DMS114 treated with DMSO at 0.1 percent for 48 hours (cell line): ENCODE measurements at regions not wholly inside any gene's neighbourhood (a gene's known extent, or its start where the extent isn't known, plus 50 kb on each side); places are given as distances from the start of the nearest gene placed in this dataset.

Experiments
- DNase-seq: peaks from one replicate; lab custom pipeline; 2025; ENCODE audit not compliant: unreplicated experiment; lab: John Stamatoyannopoulos, UW

GRCh38 chr1:83813576-83813975, 185.4 kb downstream of the TTLL7 start:
- no peak for DNase-seq

DNA sequence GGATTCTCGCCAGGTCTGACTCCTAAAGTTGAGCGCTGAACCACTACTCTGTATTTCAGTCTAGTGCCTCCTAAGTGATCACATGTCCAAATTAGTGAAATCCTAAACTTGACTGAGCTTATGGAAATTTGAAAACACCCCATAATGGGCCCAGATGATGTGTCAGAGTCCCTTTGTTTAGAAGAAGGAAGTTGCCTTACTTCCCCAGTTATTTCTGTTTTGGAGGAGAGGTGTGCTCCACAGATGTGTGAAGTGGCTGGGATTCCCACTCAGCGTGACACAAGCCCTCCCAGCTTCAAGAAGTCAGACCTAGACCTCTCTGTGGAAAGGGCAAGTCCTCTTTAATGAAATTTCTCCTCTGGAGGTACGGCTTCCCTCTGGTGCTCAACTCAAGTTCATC, 188.8 kb downstream of the TTLL7 start:
- DNase-seq: no peak

- DNase-seq: no peak
Measured at GRCh38 chr1:83808536-83808935, 190.4 kb downstream of the TTLL7 start.

DNA sequence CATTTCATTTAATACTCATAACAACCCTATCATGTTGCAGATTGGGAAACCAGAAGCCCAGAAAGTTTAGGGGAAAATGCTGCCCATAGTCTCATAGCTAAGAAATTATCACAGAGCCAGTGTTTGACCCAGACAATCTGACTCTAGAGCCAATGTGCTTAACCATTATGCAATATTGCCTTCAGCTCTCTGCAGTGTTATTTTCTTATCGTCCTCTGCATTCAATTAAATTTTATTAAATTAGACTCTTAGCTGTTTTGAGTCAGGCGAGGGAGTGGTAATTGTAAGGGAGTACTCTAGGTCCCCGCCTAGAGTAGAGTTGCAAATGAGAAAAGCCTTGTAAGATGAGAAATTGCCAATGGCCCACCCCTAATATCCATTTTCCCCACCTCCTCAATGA, 191.1 kb downstream of the TTLL7 start:
- DNase-seq: no peak

DNA sequence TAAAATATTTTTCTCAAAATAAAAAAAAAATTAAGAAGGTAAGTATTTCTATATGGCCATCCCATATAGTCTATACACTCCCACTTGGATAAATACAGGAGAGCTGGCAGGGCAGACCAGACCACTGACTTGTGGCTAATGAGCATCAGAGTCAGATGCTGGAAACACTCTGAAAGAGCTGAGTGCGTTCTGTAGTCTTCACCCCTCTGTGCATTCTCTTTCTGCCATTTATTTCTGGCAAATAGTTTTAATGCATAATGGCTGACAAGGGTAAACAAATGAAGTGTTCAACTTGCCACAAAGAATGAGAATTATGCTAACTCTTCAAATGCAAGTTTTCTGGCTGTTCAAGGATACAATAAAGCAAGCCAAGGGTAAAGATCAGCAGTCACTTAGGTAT, 191.7 kb downstream of the TTLL7 start:
- no peak for DNase-seq

DNA sequence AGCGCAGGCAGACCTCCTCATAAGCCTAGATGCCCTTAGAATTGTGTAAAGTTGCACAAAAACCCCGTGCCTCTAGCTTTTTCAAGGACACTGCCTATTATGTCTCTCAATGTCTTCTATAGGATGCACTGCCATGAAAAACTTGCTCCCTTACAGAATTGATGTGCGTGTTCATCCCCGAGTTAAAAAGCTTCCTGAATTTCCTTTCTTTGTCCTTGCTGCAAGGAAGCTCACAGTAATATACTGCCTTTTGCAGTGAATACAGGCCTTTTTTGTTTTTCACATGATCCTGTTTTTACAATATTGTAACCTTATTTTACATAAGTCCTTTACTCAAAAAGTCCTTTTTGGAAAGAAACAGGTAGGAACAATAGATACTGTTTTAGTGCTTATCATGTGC, 193.0 kb downstream of the TTLL7 start:
- no peak for DNase-seq

DNA sequence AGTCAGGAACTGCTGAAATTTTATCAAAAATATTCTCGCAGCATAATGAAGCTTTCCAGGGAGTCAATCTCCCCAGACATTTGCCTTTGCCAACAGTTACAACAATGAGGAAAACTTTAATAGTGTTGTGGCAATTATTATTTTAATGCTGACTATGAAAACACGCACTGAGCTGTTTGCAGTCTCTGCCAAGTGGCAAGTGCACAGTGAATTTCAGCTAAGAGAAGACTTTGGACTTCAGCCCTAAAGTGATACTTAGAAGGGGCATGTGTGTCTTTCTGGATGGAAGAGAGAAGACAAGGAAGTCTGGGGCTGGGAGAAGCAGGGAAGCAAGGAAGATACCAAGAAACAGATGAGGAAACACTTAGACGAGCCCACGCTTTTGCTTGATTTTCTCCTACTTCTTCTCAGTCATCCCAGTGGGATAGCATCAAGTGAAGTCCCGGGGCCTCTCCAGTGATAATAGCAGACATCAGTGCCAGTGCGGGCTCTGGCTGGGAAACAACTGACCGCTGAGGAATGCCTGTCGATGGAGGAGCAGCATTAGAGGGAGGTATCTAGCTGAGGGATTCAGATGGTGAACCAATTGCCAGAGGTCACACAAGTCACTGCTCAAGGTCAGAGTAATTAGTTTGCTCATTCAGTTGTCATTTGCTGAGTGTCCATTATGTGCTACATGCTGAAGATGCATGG, 196.3 kb downstream of the TTLL7 start:
- no peak for DNase-seq

DNA sequence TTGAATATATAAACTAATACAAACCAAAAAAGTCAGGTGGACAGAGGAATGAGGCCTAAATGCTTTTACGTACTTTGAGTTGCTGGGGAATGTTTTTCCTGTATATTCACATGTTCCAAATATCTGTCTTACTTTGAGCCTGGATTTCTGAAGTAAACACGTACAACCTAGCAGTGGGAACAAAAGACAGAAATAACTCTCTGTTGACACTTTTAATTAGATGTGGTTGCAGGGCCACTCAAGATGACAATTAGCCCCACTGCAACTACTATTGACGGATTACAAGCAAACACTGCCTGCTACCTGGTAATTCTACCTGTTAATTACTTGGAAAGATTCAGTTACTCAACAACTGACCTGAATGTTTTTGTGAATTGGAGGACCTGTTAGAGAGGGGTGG, 196.9 kb downstream of the TTLL7 start:
- no peak for DNase-seq

- no peak for DNase-seq
Measured at GRCh38 chr1:83800066-83800465, 198.9 kb downstream of the TTLL7 start.

- no peak for DNase-seq
Measured at GRCh38 chr1:83799594-83799993, 199.3 kb downstream of the TTLL7 start.

- no peak for DNase-seq
Measured at GRCh38 chr1:83798965-83799364, 200.0 kb downstream of the TTLL7 start.

- DNase-seq: no peak
Measured at GRCh38 chr1:83796409-83796808, 202.5 kb downstream of the TTLL7 start.

- DNase-seq: no peak
Measured at GRCh38 chr1:83794384-83794783, 204.5 kb downstream of the TTLL7 start.

DNA sequence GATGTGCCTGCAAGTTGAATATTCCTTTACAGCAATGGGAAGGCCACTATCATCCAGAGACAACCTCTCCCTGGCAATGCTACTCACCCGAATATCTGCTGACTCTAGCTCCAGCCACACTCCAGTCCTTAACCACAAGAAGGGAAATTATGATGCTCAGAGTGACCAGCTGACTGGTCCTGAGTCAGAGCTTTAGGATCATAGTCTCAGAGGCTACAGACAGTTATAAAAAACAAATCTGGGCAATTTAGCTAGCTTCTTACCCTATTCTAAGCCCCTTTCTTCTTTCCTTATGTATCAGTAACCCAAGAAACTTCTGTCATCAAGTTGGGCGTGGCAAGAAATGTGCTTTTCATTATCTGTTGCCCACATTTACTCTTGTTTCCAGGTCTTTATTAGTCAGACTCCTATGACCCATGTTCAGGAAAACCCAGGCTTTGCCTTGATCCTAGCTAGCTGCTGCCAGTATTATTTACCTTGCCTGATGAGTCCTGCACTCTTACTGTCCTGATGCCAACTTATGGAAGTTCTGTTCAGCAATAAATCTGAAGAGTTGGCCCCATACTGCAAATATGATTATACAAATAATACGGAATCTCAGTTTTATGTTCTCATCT, 207.0 kb downstream of the TTLL7 start:
- DNase-seq: no peak

GRCh38 chr1:83790446-83790845, 208.5 kb downstream of the TTLL7 start:
- no peak for DNase-seq

GRCh38 chr1:83787246-83787998, 211.5 kb downstream of the TTLL7 start:
- no peak for DNase-seq

DNA sequence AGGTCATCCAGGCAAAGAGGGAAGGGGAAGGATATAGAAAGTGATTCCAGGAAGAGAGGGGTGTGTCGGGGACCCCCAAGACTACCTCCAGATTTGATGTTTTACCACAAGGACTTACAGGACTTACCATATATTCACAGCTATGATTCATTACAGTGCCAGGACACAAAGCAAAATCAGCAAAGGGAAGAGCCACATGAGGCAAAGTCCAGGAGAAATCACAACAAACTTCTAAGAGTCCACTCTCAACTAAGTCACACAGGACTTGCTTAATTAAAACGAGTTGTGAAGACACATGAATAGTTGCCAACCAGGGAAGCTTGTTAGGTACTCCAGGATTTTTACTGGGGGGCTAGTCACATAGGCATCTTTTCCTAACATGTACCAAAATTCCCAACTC, 217.3 kb downstream of the TTLL7 start:
- no peak for DNase-seq

- no peak for DNase-seq
Measured at GRCh38 chr1:83779565-83779964, 219.4 kb downstream of the TTLL7 start.

DNA sequence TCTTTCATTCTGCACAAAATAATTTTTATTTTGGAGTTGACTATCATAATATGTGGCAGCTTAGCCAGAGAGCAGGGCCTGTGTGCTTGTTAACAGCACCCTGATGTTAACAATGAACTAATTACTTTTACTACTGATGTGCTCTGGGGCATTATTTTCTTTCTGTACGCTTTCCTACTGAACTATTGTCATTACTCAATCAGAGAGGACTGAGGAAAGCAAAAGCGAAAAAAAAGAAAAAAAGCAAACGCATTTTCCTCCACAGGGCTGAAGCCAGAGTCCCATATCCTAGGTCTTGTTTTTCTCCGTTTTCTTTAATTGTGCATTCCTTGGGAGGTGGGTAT, 221.2 kb downstream of the TTLL7 start:
- DNase-seq: no peak

DNA sequence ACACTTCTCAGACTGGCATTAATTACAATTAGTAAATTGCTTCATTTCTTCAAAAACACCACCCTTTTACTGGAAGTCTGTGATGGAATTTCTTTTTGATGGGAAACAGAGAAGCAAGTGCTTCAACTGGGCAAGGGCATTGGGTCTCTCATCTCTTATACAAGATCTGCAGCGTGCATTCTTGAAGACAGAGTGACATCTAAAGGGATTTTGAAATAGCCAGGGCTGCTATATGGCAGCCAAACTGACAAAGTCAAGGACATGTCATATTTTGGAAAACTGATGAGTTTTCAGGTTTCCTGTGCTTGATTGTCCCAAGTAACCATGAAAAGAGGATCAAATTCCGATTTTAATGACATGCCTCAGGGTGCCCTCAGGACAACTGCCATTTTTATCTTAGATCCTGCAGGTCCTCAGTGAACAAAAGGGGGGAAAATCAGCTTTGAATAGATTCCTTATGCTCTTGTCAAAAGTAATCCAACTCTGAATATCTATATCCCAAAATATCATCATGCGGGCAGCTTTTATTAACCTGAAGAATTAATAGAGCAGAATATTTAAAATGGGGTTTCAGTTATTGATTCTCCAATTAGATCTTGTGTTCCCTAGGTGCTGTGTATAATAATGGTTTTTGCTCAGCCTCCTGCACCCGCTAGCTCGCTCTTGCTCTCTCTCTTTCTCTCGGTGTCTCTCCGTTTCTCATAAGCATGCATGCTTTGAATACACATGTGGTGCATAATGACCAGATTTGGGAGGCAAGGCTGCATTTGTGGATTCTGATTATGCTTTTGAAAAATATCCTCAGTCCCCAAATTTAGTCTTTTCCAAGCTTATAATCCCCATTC, 221.8 kb downstream of the TTLL7 start:
- no peak for DNase-seq

- DNase-seq: no peak
Measured at GRCh38 chr1:83775977-83776603, 222.8 kb downstream of the TTLL7 start.
